Posterior cingulate gyrus (tissue), 11 donors: ENCODE measurements at regions not wholly inside any gene's neighbourhood (a gene's known extent, or its start where the extent isn't known, plus 50 kb on each side); places are given as distances from the start of the nearest gene placed in this dataset.
"Not testable (repeated sequence)": the region's sequence is repeated elsewhere in the genome, so short reads cannot be mapped to it uniquely, and the experiment has no call there.

Experiments
- DNase-seq, 10 donors: peaks; one replicate each; pipeline versions ENCODE4 v3.0.0 to v3.0.0-alpha.2; 2020 to 2021; ENCODE audit warnings: mixed read lengths in 3 of 10
- intact Hi-C: fragments of 100-400 bp; cut with DNase I; formaldehyde crosslinking; loops from one replicate; pipeline ENCODE4 v1.15.1; 2023

- intact Hi-C loops, result no loop called here
Observed at GRCh38 chr3:34399401-34399800, 601.0 kb downstream of the PDCD6IP start.

GRCh38 chr3:34405159-34405558 lies 606.7 kb downstream of the PDCD6IP start:
- intact Hi-C loops, result no loop called here

More at GRCh38 chr3:34399401-34399800, 601.0 kb downstream of the PDCD6IP start:
- DNase-seq, result no peak

GRCh38 chr3:34407281-34407680 lies 608.9 kb downstream of the PDCD6IP start:
- intact Hi-C loops, result no loop called here
- DNase-seq, result no peak

More at GRCh38 chr3:34405159-34405558, 606.7 kb downstream of the PDCD6IP start:
- no peak for DNase-seq

GRCh38 chr3:34408088-34408487 lies 609.7 kb downstream of the PDCD6IP start:
- DNase-seq, result no peak
- intact Hi-C loops, result no loop called here

- intact Hi-C loops, result no loop called here
- DNase-seq, result no peak
Observed at GRCh38 chr3:34411596-34411995, 613.2 kb downstream of the PDCD6IP start.

GRCh38 chr3:34419801-34420200 lies 621.4 kb downstream of the PDCD6IP start:
- DNase-seq, result no peak
- intact Hi-C loops, result no loop called here

- no peak for DNase-seq
- intact Hi-C loops, result no loop called here
Observed at GRCh38 chr3:34421762-34422161, 623.3 kb downstream of the PDCD6IP start.

- intact Hi-C loops, result no loop called here
Observed at GRCh38 chr3:34439796-34440195, 641.4 kb downstream of the PDCD6IP start.

GRCh38 chr3:34444137-34444536 lies 645.7 kb downstream of the PDCD6IP start:
- no peak for DNase-seq
- intact Hi-C loops, result no loop called here

More at GRCh38 chr3:34439796-34440195, 641.4 kb downstream of the PDCD6IP start:
- no peak for DNase-seq

- intact Hi-C loops, result no loop called here
- no peak for DNase-seq
Observed at GRCh38 chr3:34449305-34449704, 650.9 kb downstream of the PDCD6IP start.

- intact Hi-C loops, result no loop called here
- DNase-seq, result no peak
Observed at GRCh38 chr3:34463414-34463813, 665.0 kb downstream of the PDCD6IP start.

GRCh38 chr3:34464646-34465045 lies 666.2 kb downstream of the PDCD6IP start:
- intact Hi-C loops, result no loop called here
- no peak for DNase-seq

- no peak for DNase-seq
- intact Hi-C loops, result no loop called here
Observed at GRCh38 chr3:34475851-34476250, 677.4 kb downstream of the PDCD6IP start.

GRCh38 chr3:34483311-34483887 lies 685.0 kb downstream of the PDCD6IP start:
- no peak for DNase-seq
- intact Hi-C loops, result no loop called here

- DNase-seq, result no peak
Observed at GRCh38 chr3:34504366-34504765, 705.9 kb downstream of the PDCD6IP start.

GRCh38 chr3:34504775-34505174 lies 706.3 kb downstream of the PDCD6IP start:
- DNase-seq, result no peak
- intact Hi-C loops, result no loop called here

More at GRCh38 chr3:34504366-34504765, 705.9 kb downstream of the PDCD6IP start:
- intact Hi-C loops, result no loop called here

- intact Hi-C loops, result no loop called here
- DNase-seq, result no peak
Observed at GRCh38 chr3:34508732-34509131, 710.3 kb downstream of the PDCD6IP start.

GRCh38 chr3:34511891-34512290 lies 713.5 kb downstream of the PDCD6IP start:
- intact Hi-C loops, result no loop called here
- DNase-seq, result no peak

- DNase-seq, intact Hi-C loops: not testable (repeated sequence)
Observed at GRCh38 chr3:34519008-34519407, 720.6 kb downstream of the PDCD6IP start.

GRCh38 chr3:34531156-34531555 lies 732.7 kb downstream of the PDCD6IP start:
- intact Hi-C loops, result no loop called here
- no peak for DNase-seq

- no peak for DNase-seq
- intact Hi-C loops, result no loop called here
Observed at GRCh38 chr3:34533451-34533850, 735.0 kb downstream of the PDCD6IP start.

- intact Hi-C loops, result no loop called here
- DNase-seq, result no peak
Observed at GRCh38 chr3:34534013-34534412, 735.6 kb downstream of the PDCD6IP start.

GRCh38 chr3:34544136-34544535 lies 745.7 kb downstream of the PDCD6IP start:
- intact Hi-C loops, result no loop called here
- no peak for DNase-seq
